ENCODE measurements at regions not wholly inside any gene's neighbourhood (a gene's known extent, or its start where the extent isn't known, plus 50 kb on each side); places are given as distances from the start of the nearest gene placed in this dataset.

- TF ChIP-seq POLR2A (IDR thresholded peaks at IDR 0.05; ENCODE audit: low read depth, low read length) (no peak), TAF1 (IDR thresholded peaks at IDR 0.05; ENCODE audit: borderline replicate concordance, low read depth, low read length) (no peak)
Measured at GRCh38 chr1:60763741-60764140, 318.6 kb upstream of the NFIA start.

All from GM12892 (cell line).